ENCODE measurements at regions not wholly inside any gene's neighbourhood (a gene's known extent, or its start where the extent isn't known, plus 50 kb on each side); places are given as distances from the start of the nearest gene placed in this dataset.

DNA sequence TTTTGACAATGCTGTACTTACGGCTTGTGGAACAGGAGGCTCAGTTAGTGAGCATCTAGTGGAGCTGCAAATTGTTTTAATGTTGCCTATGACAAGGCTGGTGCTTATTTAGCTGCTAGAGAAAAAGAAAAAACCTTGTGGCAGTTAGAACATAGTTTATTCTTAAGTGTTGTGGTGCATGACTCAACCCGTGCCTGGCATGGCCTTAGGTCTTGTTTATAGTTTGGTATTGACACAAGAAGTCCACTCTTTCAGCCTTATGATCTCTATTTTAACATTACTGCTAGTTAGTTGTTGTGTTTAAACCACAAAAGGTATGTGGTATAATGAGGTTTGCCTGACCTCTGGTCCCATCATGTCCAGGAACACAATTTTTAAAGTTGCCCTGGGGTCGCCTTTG is 744.6 kb downstream of the FAM181B start (continued):
- TF ChIP-seq HMGA1 (CRISPR knock-in tag; conservative IDR thresholded peaks at IDR 0.05) = no peak
- TF ChIP-seq ZNF674 (CRISPR knock-in tag; IDR thresholded peaks at IDR 0.05; ENCODE audit: low read depth) = no peak
- TF ChIP-seq, protein P1, sequence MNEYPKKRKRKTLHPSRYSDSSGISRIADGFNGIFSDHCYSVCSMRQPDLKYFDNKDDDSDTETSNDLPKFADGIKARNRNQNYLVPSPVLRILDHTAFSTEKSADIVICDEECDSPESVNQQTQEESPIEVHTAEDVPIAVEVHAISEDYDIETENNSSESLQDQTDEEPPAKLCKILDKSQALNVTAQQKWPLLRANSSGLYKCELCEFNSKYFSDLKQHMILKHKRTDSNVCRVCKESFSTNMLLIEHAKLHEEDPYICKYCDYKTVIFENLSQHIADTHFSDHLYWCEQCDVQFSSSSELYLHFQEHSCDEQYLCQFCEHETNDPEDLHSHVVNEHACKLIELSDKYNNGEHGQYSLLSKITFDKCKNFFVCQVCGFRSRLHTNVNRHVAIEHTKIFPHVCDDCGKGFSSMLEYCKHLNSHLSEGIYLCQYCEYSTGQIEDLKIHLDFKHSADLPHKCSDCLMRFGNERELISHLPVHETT (CRISPR knock-in tag; conservative IDR thresholded peaks at IDR 0.05) = no peak

DNA sequence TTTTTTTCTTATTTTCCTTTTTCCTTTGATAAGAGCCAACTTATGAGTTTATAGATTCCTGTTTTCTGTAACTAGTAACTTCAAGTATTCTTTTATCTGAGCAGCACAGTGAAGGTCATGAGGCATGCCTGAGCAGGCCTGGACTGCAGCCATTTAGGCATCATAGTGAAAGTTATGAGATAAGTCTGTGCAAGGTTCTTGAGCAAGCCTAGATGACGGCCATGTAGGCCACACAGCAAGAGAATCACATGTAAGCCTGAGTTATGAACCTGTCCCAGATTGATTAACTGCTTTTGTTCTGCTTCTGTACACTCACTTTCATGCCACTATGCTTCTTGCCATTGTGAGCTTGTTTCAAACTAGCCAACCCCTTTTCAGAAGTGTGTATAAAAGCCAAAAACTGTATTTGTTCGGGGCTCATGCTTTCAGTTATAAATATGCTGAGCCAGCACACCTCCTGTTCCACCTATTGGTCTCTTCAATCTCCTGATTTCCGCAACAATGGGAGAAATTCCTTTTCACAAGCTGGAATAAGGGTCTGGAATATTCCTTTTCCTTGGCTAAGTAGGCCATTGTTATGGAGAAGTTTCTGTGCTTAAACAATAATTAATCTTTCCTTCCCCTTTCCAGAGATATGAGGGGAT is 745.7 kb downstream of the FAM181B start:
- 46% methylated on average over 2 of the region's 3 CpGs for WGBS (ENCODE audit: low lambda C conversion rate)
- Histone ChIP-seq H3K9ac (ENCODE audit: insufficient read depth, low read depth, low read length) (no peak overlapping the region), H3K27ac (ENCODE audit: extremely low read length, insufficient read depth, low read length) (no peak overlapping the region), H3K36me3 (replicated peaks in 1 of 2; ENCODE audit: control insufficient read depth in 1 of 2, insufficient read depth in 2 of 2, low read length in 2 of 2) (no peaks in the 10 kb centered on the region), H3K4me3 (replicated peaks in 1 of 3; ENCODE audit: insufficient read depth in 1 of 3, low read depth in 2 of 3, low read length in 3 of 3) (no peak overlapping the region), H3K79me2 (ENCODE audit: insufficient read depth, low read length) (no peaks in the 10 kb centered on the region), H4K20me1 (ENCODE audit: insufficient read depth, low read length) (no peaks in the 10 kb centered on the region), H3K4me1 (ENCODE audit: insufficient read depth, low read length) (no peaks in the 10 kb centered on the region), H3K4me2 (ENCODE audit: low read depth, low read length) (no peak overlapping the region), H3K9me3 (ENCODE audit: low read length) (peaks cover 6% of the 10 kb centered on the region; the same call in 1 of the 2 replicates), H2AFZ (ENCODE audit: low read length) (no peak overlapping the region), H3K27me3 (ENCODE audit: control insufficient read depth in 1 of 2, insufficient read depth in 2 of 2, low read length in 2 of 2) (no peaks in the 10 kb centered on the region)
- intact Hi-C loops (cut with micrococcal nuclease; ENCODE audit: unreplicated experiment) = no loop called here
- CTCF ChIA-PET (ENCODE audit: low intra/inter-chr PET ratio, low total read pairs) = no interaction called here
- BruUV-seq (replicated peaks) = no TSS peak
- DNase-seq (ENCODE audit: low spot score) (no peak), ATAC-seq (no peak), FAIRE-seq (no peak)
- in situ Hi-C loops (cut with HindIII; ENCODE audit: extremely low pct_ligation_motif_present, low pct_unique_long_range_greater_than_20kb) = no loop called here
- POLR2A ChIA-PET = no interaction called here
- TF ChIP-seq MAFF (IDR thresholded peaks at IDR 0.05; ENCODE audit: low read depth, low read length) (peak; percentile 75), MAFK (conservative IDR thresholded peaks at IDR 0.05 in 1 of 2, IDR thresholded peaks at IDR 0.05 in 1 of 2; ENCODE audit: low read length in 2 of 2) (peak; percentile 72 to 85), HNRNPH1 (optimal IDR thresholded peaks at IDR 0.05; ENCODE audit: low read depth, low read length) (no peak)
- TF ChIP-seq, protein P2, sequence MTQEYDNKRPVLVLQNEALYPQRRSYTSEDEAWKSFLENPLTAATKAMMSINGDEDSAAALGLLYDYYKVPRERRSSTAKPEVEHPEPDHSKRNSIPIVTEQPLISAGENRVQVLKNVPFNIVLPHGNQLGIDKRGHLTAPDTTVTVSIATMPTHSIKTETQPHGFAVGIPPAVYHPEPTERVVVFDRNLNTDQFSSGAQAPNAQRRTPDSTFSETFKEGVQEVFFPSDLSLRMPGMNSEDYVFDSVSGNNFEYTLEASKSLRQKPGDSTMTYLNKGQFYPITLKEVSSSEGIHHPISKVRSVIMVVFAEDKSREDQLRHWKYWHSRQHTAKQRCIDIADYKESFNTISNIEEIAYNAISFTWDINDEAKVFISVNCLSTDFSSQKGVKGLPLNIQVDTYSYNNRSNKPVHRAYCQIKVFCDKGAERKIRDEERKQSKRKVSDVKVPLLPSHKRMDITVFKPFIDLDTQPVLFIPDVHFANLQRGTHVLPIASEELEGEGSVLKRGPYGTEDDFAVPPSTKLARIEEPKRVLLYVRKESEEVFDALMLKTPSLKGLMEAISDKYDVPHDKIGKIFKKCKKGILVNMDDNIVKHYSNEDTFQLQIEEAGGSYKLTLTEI (CRISPR knock-in tag; conservative IDR thresholded peaks at IDR 0.05) = no peak
